Esophagus squamous epithelium (tissue), 5 donors: ENCODE measurements at regions not wholly inside any gene's neighbourhood (a gene's known extent, or its start where the extent isn't known, plus 50 kb on each side); places are given as distances from the start of the nearest gene placed in this dataset.

Source experiments
- DNase-seq: peaks from one replicate; lab custom pipeline; 2025; lab: John Stamatoyannopoulos, UW
- H3K27ac ChIP-seq, 4 donors: fragments of 200-600 bp; sonication (generic); one replicate each; pipeline ENCODE4 v1.5.1; 2016 to 2019; ENCODE audit warnings: mild to moderate bottlenecking in 1 of 4
- H3K27me3 ChIP-seq, 4 donors: fragments of 200-600 bp; sonication (generic); 1 replicate in 3 of 4; 2 replicates in 1 of 4; pipeline versions ENCODE4 v1.5.1 to v1.6.0; 2017 to 2021; ENCODE audit warnings: antibody characterized with exemption in 1 of 4
- H3K36me3 ChIP-seq, 3 donors: fragments of 200-600 bp; sonication (generic); one replicate each; pipeline ENCODE4 v1.5.1; 2016 to 2019
- H3K4me1 ChIP-seq, 3 donors: fragments of 200-600 bp; sonication (generic); one replicate each; pipeline ENCODE4 v1.5.1; 2017 to 2019
- H3K4me3 ChIP-seq, 4 donors: fragments of 200-600 bp; sonication (generic); 1 replicate in 3 of 4; 2 replicates in 1 of 4; pipeline ENCODE4 v1.5.1; 2016 to 2019; ENCODE audit warnings: mild to moderate bottlenecking in 2 of 4, moderate library complexity in 1 of 4
- H3K9me3 ChIP-seq, 3 donors: fragments of 200-600 bp; sonication (generic); one replicate each; pipeline ENCODE4 v1.5.1; 2016 to 2019
- POLR2A ChIP-seq, 4 donors: fragments of 450-650 bp; IDR thresholded peaks; one replicate each; pipeline ENCODE4 v1.6.1; 2017; ENCODE audit warnings: antibody characterized with exemption in 4 of 4, mild to moderate bottlenecking in 4 of 4, moderate library complexity in 3 of 4
- WGBS, 2 donors: methylation state at CpG; one replicate each; pipeline ENCODE4 v1.1.5; 2018; 5-methylcytosine and 5-hydroxymethylcytosine counted together
- intact Hi-C: fragments of 100-400 bp; cut with DNase I; formaldehyde crosslinking; loops from one replicate; pipeline ENCODE4 v1.15.0; 2022
- TF ChIP-seq, protein P1 (sequence below), 6 experiments: fragments of 450-650 bp in 4 of 6; fragments of 200-600 bp in 2 of 6; sonication (generic) in 2 of 6; IDR thresholded peaks; one replicate each; pipeline ENCODE4 v1.5.1; 2016 to 2019; ENCODE audit warnings: antibody characterized with exemption in 6 of 6, mild to moderate bottlenecking in 4 of 6, moderate library complexity in 4 of 6
- donor health status: DM: yes; HTN: yes; CAD: no.

DNA sequence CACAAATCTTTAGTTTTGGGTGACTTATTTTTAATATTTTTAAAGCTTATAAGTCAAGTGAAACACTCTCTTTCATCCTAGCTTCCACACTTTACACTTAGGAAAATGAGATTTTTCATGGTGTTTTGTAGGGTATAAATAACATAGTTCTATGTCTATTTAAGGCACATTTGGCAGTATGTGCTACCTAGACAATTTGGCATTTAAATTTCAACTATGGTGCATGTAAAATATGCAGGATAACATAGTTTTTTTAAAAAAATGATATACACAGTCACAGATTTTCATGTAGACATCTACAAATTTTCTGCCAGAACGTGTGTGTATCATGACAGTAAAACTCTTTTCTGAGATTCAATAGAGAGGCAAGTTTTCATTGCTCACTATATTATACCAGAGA is 115.1 kb upstream of the MAP3K7 start:
- Histone ChIP-seq H3K27ac (no peak overlapping the region), H3K27me3 (no peaks in the 10 kb centered on the region), H3K4me3 (no peak overlapping the region), H3K36me3 (no peaks in the 10 kb centered on the region), H3K9me3 (no peaks in the 10 kb centered on the region), H3K4me1 (no peaks in the 10 kb centered on the region)
- TF ChIP-seq, protein P1, sequence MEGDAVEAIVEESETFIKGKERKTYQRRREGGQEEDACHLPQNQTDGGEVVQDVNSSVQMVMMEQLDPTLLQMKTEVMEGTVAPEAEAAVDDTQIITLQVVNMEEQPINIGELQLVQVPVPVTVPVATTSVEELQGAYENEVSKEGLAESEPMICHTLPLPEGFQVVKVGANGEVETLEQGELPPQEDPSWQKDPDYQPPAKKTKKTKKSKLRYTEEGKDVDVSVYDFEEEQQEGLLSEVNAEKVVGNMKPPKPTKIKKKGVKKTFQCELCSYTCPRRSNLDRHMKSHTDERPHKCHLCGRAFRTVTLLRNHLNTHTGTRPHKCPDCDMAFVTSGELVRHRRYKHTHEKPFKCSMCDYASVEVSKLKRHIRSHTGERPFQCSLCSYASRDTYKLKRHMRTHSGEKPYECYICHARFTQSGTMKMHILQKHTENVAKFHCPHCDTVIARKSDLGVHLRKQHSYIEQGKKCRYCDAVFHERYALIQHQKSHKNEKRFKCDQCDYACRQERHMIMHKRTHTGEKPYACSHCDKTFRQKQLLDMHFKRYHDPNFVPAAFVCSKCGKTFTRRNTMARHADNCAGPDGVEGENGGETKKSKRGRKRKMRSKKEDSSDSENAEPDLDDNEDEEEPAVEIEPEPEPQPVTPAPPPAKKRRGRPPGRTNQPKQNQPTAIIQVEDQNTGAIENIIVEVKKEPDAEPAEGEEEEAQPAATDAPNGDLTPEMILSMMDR (IDR thresholded peaks at IDR 0.05), result no peak
- no peak for TF ChIP-seq POLR2A (IDR thresholded peaks at IDR 0.05)
- intact Hi-C loops, result no loop called here
- no peak for DNase-seq
- WGBS, 2 donors, result 68 to 72% methylated on average over 1 of the region's 1 CpG

DNA sequence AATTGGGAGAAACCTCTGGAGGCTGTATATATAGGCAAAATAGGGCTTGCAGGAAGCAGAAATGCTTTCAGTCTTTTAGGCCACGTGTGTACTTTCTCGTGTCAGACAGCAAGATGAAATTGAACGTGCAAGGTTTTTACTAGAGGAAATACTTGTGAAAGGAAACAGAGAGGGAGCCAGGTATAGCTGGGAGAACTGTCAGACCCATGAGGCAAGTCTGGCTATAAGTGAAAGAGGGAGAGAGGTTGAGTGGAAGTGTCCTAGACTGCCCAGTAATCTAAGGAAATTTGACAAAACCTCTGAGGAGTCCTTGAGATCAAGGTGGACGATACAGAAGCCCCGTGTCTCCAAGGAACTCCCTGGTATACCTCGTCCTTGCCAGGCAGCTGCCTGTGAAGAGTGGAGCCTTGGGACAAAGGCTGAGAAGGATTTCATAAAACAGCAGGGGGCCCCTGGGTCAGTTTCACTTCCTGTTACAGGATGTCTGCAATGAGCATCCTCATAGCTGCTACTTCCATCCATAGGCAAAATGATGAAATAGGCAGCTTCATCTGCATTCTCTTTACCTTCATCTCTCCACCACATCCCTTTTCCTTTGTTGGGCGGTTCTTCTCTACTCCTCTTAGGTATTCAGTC is 114.4 kb upstream of the MAP3K7 start:
- no peak overlapping the region for H3K27ac ChIP-seq
- H3K9me3 ChIP-seq, result no peaks in the 10 kb centered on the region
- H3K27me3 ChIP-seq, result no peaks in the 10 kb centered on the region
- H3K36me3 ChIP-seq, result no peaks in the 10 kb centered on the region
- 51 to 59% methylated on average over 7 of the region's 7 CpGs for WGBS, 2 donors
- TF ChIP-seq, protein P1 (IDR thresholded peaks at IDR 0.05), result no peak
- TF ChIP-seq POLR2A (IDR thresholded peaks at IDR 0.05), result no peak
- intact Hi-C loops, result no loop called here
- no peak overlapping the region for H3K4me3 ChIP-seq
- DNase-seq, result no peak
- no peaks in the 10 kb centered on the region for H3K4me1 ChIP-seq

DNA sequence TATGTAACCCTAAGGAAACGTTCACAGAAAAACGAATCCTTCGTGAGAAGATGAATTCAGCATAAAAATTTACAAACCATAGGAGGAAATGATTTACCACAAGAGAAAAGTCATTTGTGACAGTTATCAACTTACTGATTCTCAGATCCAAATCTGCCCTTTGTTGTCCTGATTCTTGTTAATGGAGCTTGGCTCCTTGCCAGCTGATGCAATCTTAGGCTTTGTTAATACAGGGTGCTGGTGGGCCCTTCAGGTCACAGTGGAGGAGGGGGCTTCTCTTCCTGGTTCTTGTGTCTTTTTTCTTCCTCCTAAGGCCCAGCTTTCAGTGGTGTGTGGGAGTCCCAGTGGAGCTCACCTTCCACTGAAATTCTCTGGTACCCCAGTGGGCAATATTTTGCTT is 108.4 kb upstream of the MAP3K7 start:
- Histone ChIP-seq H3K4me3 (no peak overlapping the region), H3K27me3 (no peaks in the 10 kb centered on the region), H3K4me1 (no peaks in the 10 kb centered on the region), H3K27ac (no peak overlapping the region), H3K36me3 (no peaks in the 10 kb centered on the region), H3K9me3 (no peaks in the 10 kb centered on the region)
- WGBS, 2 donors, result 76 to 82% methylated on average over 3 of the region's 3 CpGs
- no peak for DNase-seq
- TF ChIP-seq, protein P1 (IDR thresholded peaks at IDR 0.05), result no peak
- TF ChIP-seq POLR2A (IDR thresholded peaks at IDR 0.05), result no peak
- intact Hi-C loops, result no loop called here

DNA sequence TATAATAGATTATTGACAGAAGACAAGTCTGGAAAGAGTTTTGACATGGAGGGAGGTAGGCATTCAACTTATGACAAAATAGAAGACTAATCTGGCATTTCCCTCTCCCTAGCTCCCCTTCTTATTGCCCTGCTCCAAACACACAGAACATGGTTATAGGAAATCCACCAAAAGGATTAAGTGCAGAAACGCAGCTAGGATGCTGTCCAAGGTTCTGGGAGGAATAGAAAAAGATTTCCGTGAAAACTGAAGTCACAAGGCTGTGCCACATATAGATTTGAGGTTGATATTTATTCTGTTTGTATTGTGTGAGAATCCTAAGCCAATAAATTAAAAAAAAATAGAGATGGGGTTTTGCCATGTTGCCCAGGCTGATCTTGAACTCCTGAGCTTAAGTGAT is 107.9 kb upstream of the MAP3K7 start:
- Histone ChIP-seq H3K36me3 (no peaks in the 10 kb centered on the region), H3K4me1 (no peaks in the 10 kb centered on the region), H3K9me3 (no peaks in the 10 kb centered on the region), H3K4me3 (no peak overlapping the region), H3K27ac (no peak overlapping the region), H3K27me3 (no peaks in the 10 kb centered on the region)
- DNase-seq, result no peak
- intact Hi-C loops, result no loop called here
- 39 to 58% methylated on average over 2 of the region's 2 CpGs for WGBS, 2 donors
- TF ChIP-seq POLR2A (IDR thresholded peaks at IDR 0.05), result no peak
- TF ChIP-seq, protein P1 (IDR thresholded peaks at IDR 0.05), result no peak

DNA sequence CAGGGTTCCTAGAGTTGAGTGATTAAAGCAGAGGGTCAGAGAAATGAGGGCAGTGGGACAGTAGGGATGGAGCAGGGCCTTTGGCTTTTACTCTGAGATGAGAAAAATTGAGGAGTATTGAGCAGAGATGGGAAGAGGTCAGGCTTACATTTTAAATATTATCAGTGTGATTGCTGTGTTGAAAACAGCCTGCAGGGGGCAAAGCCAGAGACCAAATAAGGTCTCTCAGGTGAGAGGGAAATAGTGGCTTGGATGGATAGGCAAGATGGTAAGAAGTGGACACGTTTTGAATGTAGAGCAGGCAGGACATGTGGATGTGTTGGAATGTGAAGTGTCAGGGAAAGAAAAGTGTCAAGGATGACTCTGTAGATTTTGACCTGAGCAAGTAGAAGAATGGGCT is 105.0 kb upstream of the MAP3K7 start:
- Histone ChIP-seq H3K36me3 (no peaks in the 10 kb centered on the region), H3K4me1 (no peaks in the 10 kb centered on the region), H3K9me3 (no peaks in the 10 kb centered on the region), H3K4me3 (no peak overlapping the region), H3K27me3 (no peaks in the 10 kb centered on the region), H3K27ac (no peak overlapping the region)
- intact Hi-C loops, result no loop called here
- no peak for DNase-seq
- TF ChIP-seq, protein P1 (IDR thresholded peaks at IDR 0.05), result peak in 1 of 6 experiments; percentile 30
- TF ChIP-seq POLR2A (IDR thresholded peaks at IDR 0.05), result no peak
- WGBS, 2 donors, result 53 to 57% methylated on average over 1 of the region's 1 CpG
